Osteoblast (primary cell): ENCODE measurements at regions not wholly inside any gene's neighbourhood (a gene's known extent, or its start where the extent isn't known, plus 50 kb on each side); places are given as distances from the start of the nearest gene placed in this dataset.

Source experiments
- DNase-seq: peaks from one replicate; pipeline ENCODE4 v3.0.0; 2011; ENCODE audit warnings: low spot score, mixed read lengths; ENCODE audit not compliant: insufficient read length; ENCODE audit errors: missing footprints
- H2AFZ ChIP-seq: 2 replicates; pipeline ENCODE4 v1.6.0; 2011; ENCODE audit warnings: mild to moderate bottlenecking, low read length
- H3K27ac ChIP-seq: 2 replicates; pipeline ENCODE4 v1.5.1; 2011; ENCODE audit warnings: mild to moderate bottlenecking, low read depth, low read length, moderate library complexity
- H3K27me3 ChIP-seq: 2 replicates; pipeline ENCODE4 v1.6.0; 2012; ENCODE audit warnings: mild to moderate bottlenecking, control low read depth, inconsistent platforms, low read length, moderate library complexity; ENCODE audit not compliant: insufficient read depth
- H3K36me3 ChIP-seq: 2 replicates; pipeline ENCODE4 v1.5.1; 2011; ENCODE audit warnings: mild to moderate bottlenecking, low read length, control low read depth, moderate library complexity; ENCODE audit not compliant: insufficient read depth
- H3K4me1 ChIP-seq: 2 replicates; pipeline ENCODE4 v1.5.1; 2011; ENCODE audit warnings: mild to moderate bottlenecking, low read length, control low read depth, moderate library complexity; ENCODE audit not compliant: insufficient read depth
- H3K4me2 ChIP-seq: 2 replicates; pipeline ENCODE4 v1.6.0; 2011; ENCODE audit warnings: mild to moderate bottlenecking, low read length; ENCODE audit not compliant: insufficient read depth
- H3K4me3 ChIP-seq: fragments of 200-600 bp; sonication (generic); 3 replicates; pipeline ENCODE4 v1.5.1; 2012; ENCODE audit warnings: mild to moderate bottlenecking, low read length, inconsistent platforms; ENCODE audit not compliant: insufficient read depth
- H3K79me2 ChIP-seq: 2 replicates; pipeline ENCODE4 v1.6.0; 2012; ENCODE audit warnings: mild to moderate bottlenecking, low read length, control low read depth, inconsistent platforms; ENCODE audit not compliant: insufficient read depth
- H3K9me3 ChIP-seq: 2 replicates; pipeline ENCODE4 v1.5.1; 2011; ENCODE audit warnings: low read depth, low read length, control low read depth
- H4K20me1 ChIP-seq: 2 replicates; pipeline ENCODE4 v1.6.0; 2012; ENCODE audit warnings: mild to moderate bottlenecking, low read length, control low read depth; ENCODE audit not compliant: insufficient read depth
- CTCF ChIP-seq: IDR thresholded peaks from 2 replicates; pipeline ENCODE4 v1.5.1; 2011; ENCODE audit warnings: mild to moderate bottlenecking, low read depth, low read length, moderate library complexity; ENCODE audit errors: extremely low read depth

- Histone ChIP-seq H3K9me3 (no peaks in the 10 kb centered on the region), H4K20me1 (no peaks in the 10 kb centered on the region), H3K27ac (no peak overlapping the region), H3K4me1 (peaks cover 7% of the 10 kb centered on the region), H3K27me3 (peaks cover 6% of the 10 kb centered on the region), H3K79me2 (no peaks in the 10 kb centered on the region), H3K4me2 (no peak overlapping the region), H3K36me3 (no peaks in the 10 kb centered on the region), H2AFZ (no peak overlapping the region), H3K4me3 (no peak overlapping the region)
- DNase-seq, result no peak
- TF ChIP-seq CTCF, result no peak
Observed at GRCh38 chr11:95487391-95487790, 256.4 kb upstream of the SESN3 start.

GRCh38 chr11:95486979-95487378, 256.0 kb upstream of the SESN3 start:
- no peak for DNase-seq
- H3K36me3 ChIP-seq, result no peaks in the 10 kb centered on the region
- no peak for TF ChIP-seq CTCF
- H3K4me3 ChIP-seq, result no peak overlapping the region
- no peaks in the 10 kb centered on the region for H3K9me3 ChIP-seq
- no peaks in the 10 kb centered on the region for H3K79me2 ChIP-seq
- no peak overlapping the region for H2AFZ ChIP-seq
- H3K27me3 ChIP-seq, result peaks cover 6% of the 10 kb centered on the region
- H3K4me2 ChIP-seq, result no peak overlapping the region
- peaks cover 7% of the 10 kb centered on the region for H3K4me1 ChIP-seq
- no peaks in the 10 kb centered on the region for H4K20me1 ChIP-seq
- H3K27ac ChIP-seq, result no peak overlapping the region

DNA sequence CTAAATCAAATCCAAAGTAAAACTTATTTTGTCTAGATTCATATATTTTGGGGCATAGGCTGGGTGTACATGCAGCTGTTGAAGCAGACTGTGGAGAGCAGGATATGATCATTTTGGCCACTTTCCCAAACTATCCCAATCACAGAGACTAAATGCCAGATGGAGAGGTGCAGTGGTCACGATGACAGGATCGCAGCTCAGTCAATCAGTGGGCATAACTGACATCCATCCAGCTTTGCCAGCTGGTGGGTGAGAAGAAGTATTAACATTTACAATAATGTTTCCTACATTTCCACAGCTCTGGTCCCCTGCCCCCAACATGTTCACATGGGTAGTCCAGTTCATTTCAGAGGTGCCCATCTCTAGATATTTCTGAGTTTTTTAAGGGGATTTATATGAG, 255.5 kb upstream of the SESN3 start:
- Histone ChIP-seq H3K79me2 (no peaks in the 10 kb centered on the region), H3K4me1 (peaks cover 7% of the 10 kb centered on the region), H4K20me1 (no peaks in the 10 kb centered on the region), H3K9me3 (no peaks in the 10 kb centered on the region), H3K27ac (no peak overlapping the region), H3K4me3 (no peak overlapping the region), H2AFZ (no peak overlapping the region), H3K27me3 (peaks cover 6% of the 10 kb centered on the region), H3K36me3 (no peaks in the 10 kb centered on the region), H3K4me2 (no peak overlapping the region)
- TF ChIP-seq CTCF, result no peak
- no peak for DNase-seq

- Histone ChIP-seq H4K20me1 (no peaks in the 10 kb centered on the region), H3K79me2 (no peaks in the 10 kb centered on the region), H3K9me3 (no peaks in the 10 kb centered on the region), H3K4me3 (no peak overlapping the region), H3K27me3 (peaks cover 6% of the 10 kb centered on the region), H3K4me2 (no peak overlapping the region), H2AFZ (no peak overlapping the region), H3K27ac (peak overlapping the region; percentile 5), H3K4me1 (peaks cover 7% of the 10 kb centered on the region), H3K36me3 (no peaks in the 10 kb centered on the region)
- DNase-seq, result peak; percentile 87
- no peak for TF ChIP-seq CTCF
Observed at GRCh38 chr11:95485115-95485900, 254.3 kb upstream of the SESN3 start.
